K562 (cell line): ENCODE measurements at regions not wholly inside any gene's neighbourhood (a gene's known extent, or its start where the extent isn't known, plus 50 kb on each side); places are given as distances from the start of the nearest gene placed in this dataset.

Source experiments
- BRF1 ChIP-seq: IDR thresholded peaks from 3 replicates; pipeline ENCODE4 v1.6.1; 2011; ENCODE audit warnings: borderline replicate concordance, mild to moderate bottlenecking; ENCODE audit not compliant: insufficient read length; ENCODE audit errors: extremely low read depth
- HNRNPLL ChIP-seq: fragments of 200-400 bp; formaldehyde crosslinking; IDR thresholded peaks from 2 replicates; pipeline ENCODE4 v1.6.1; 2017; ENCODE audit warnings: low read length, low read depth, mild to moderate bottlenecking; ENCODE audit not compliant: poor library complexity, severe bottlenecking
- MAFF ChIP-seq: IDR thresholded peaks from 2 replicates; pipeline ENCODE4 v1.6.1; 2012; ENCODE audit warnings: low read length, improper control_type of control experiment
- PHF21A ChIP-seq: fragments of 450-650 bp; IDR thresholded peaks from 2 replicates; pipeline ENCODE4 v1.6.1; 2017; ENCODE audit warnings: low read depth, borderline replicate concordance
- STAT6 ChIP-seq: sonication (generic); formaldehyde crosslinking; IDR thresholded peaks from 2 replicates; pipeline ENCODE4 v1.8.1; 2023; ENCODE audit warnings: mild to moderate bottlenecking, missing genetic modification reagents
- ZFP36 ChIP-seq: fragments of 150-350 bp; IDR thresholded peaks from 2 replicates; pipeline ENCODE4 v1.6.1; 2018; ENCODE audit warnings: low read length, low read depth; ENCODE audit not compliant: partially characterized antibody
- ZNF766 ChIP-seq: fragments of 200-800 bp; sonication (Bioruptor generic); conservative IDR thresholded peaks from 2 replicates; pipeline ENCODE4 v1.6.1; 2016; ENCODE audit warnings: missing genetic modification characterization, missing compliant biosample characterization

GRCh38 chr3:19734453-19734852 is 199.6 kb downstream of the EFHB start:
- no peak for TF ChIP-seq MAFF
- TF ChIP-seq STAT6: no peak
- TF ChIP-seq ZFP36: no peak
- TF ChIP-seq HNRNPLL: no peak
- no peak for TF ChIP-seq BRF1
- no peak for TF ChIP-seq ZNF766 (CRISPR knock-in tag)
- no peak for TF ChIP-seq PHF21A
